IMR-90 (cell line): ENCODE measurements at regions not wholly inside any gene's neighbourhood (a gene's known extent, or its start where the extent isn't known, plus 50 kb on each side); places are given as distances from the start of the nearest gene placed in this dataset.

Source experiments
- CTCF ChIP-seq: conservative IDR thresholded peaks from 2 replicates; pipeline ENCODE4 v1.5.1; 2012; ENCODE audit warnings: mild to moderate bottlenecking, low read depth, low read length, improper control_type of control experiment
- RAD21 ChIP-seq: IDR thresholded peaks from 2 replicates; pipeline ENCODE4 v1.6.1; 2012; ENCODE audit warnings: low read length, improper control_type of control experiment

- TF ChIP-seq CTCF (no peak), RAD21 (no peak)
Observed at GRCh38 chr2:42963452-42964068, 171.2 kb upstream of the HAAO start.
